GM12872 (cell line): ENCODE measurements at regions not wholly inside any gene's neighbourhood (a gene's known extent, or its start where the extent isn't known, plus 50 kb on each side); places are given as distances from the start of the nearest gene placed in this dataset.

Experiments used
- TF ChIP-seq, protein P1 (sequence below): IDR thresholded peaks from 3 replicates; pipeline ENCODE4 v1.5.1; 2011; ENCODE audit warnings: low read depth, mild to moderate bottlenecking, low read length, moderate library complexity; ENCODE audit not compliant: insufficient read depth

DNA sequence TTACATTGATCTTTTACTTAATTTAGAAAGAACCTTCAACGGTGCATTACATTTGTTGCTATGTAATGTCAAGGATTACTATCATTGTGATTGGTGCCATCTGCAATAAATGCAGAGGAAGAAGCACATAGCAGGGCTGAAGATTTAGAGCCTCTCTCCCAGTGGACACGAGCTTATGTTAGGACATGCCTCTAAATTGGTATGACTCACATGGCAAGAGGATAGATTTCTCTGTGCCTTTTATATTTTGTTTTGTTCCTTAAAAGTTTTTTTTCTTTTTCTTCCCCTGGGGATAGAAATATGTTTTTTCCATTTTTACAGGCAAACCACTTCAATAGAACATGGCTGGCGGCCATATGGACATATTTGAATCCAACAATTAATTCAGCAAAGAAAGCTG is 205.0 kb upstream of the HAND2 start:
- TF ChIP-seq, protein P1, sequence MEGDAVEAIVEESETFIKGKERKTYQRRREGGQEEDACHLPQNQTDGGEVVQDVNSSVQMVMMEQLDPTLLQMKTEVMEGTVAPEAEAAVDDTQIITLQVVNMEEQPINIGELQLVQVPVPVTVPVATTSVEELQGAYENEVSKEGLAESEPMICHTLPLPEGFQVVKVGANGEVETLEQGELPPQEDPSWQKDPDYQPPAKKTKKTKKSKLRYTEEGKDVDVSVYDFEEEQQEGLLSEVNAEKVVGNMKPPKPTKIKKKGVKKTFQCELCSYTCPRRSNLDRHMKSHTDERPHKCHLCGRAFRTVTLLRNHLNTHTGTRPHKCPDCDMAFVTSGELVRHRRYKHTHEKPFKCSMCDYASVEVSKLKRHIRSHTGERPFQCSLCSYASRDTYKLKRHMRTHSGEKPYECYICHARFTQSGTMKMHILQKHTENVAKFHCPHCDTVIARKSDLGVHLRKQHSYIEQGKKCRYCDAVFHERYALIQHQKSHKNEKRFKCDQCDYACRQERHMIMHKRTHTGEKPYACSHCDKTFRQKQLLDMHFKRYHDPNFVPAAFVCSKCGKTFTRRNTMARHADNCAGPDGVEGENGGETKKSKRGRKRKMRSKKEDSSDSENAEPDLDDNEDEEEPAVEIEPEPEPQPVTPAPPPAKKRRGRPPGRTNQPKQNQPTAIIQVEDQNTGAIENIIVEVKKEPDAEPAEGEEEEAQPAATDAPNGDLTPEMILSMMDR, result no peak

DNA sequence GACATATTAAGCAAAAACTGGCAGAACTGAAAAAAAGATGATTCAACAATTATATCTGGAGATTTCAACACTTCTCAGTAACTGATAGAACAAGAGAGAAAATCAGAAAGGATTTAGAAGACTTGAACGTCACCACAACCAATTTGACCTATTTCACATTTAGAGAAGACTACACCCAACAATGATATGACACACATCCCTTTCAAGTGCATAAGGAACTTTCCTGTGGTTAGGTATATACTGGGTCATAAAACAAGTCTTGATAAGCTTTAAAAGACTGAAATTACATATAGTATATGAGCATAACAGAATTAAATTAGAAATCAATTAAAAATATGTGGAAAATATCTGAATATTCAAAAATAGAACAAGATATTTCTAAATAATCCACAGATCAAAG is 201.2 kb upstream of the HAND2 start:
- TF ChIP-seq, protein P1, result no peak

DNA sequence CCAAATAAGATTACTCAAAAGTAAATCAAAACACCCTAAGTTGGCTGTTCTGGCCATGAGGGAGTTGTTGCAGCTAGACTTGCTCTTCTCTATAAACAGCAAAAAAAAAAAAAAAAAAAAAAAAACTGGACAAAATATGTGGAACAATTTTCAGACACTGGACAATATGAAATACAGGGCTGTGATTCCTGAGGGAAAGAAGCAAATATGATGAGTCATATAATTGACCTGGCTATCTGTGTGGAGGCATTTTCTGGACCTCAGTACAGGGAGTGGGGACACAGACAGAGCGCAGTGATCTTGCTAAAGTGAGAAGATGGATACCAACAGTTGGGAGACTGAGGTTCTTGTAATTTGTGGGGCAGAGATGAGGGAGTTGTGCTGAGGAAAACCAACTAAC is 192.0 kb upstream of the HAND2 start:
- TF ChIP-seq, protein P1, result no peak

DNA sequence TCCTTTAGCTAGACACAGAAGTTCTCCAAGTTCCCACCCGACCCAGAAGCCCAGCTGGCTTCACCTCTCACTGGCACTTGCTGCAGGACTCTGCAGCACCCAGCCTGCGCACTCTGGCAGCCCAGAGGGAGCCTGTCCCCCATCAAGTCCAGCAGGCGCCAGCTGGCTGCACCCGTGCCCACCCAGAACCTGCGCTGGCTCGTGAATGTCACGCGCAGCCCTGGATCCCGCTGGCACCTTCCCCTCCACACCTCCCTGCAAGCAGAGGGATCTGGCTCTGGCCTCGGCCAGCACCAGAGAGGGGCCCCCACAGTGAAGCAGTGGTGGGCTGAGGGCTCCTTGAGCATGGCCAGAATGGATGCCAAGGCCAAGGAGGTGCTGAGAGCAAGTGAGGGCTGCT is 187.6 kb upstream of the HAND2 start:
- TF ChIP-seq, protein P1, result no peak

DNA sequence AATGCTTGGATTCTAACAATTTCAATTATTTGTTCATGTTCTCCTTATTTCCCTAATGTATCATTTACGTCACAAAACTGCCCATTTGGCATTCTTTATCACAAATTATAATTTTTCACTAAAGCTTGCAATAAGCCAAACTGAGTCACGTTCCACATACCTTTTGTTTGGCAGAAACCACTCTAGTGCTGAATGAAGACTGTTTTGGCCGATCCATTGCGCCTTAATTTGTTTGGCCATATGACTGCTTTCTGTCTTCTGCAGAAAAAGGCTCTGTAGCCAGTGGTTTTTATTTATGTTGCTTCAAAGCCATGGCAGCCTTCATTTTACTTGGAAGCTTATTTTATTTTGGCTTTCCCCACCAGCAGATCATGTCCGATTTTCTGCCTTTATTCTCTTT is 184.4 kb upstream of the HAND2 start:
- TF ChIP-seq, protein P1, result no peak

DNA sequence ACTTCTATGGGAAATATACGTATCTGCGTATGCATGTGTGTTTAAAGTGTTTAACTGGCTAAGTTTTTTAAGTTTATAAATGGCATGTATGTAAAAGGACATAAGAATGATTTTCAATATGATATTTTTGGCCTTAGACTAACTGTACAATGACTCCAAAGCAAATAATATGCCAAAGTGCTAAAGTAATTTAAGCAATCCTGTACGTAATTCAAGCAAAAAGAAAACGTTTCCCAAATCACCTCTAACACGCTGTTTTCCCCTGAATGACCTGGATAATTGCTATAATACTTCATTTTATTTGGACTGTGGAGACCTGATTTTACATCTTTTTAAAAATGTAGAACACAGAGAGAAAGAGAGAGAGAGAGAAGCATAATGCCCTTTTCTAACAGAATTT is 183.0 kb upstream of the HAND2 start:
- TF ChIP-seq, protein P1, result no peak

DNA sequence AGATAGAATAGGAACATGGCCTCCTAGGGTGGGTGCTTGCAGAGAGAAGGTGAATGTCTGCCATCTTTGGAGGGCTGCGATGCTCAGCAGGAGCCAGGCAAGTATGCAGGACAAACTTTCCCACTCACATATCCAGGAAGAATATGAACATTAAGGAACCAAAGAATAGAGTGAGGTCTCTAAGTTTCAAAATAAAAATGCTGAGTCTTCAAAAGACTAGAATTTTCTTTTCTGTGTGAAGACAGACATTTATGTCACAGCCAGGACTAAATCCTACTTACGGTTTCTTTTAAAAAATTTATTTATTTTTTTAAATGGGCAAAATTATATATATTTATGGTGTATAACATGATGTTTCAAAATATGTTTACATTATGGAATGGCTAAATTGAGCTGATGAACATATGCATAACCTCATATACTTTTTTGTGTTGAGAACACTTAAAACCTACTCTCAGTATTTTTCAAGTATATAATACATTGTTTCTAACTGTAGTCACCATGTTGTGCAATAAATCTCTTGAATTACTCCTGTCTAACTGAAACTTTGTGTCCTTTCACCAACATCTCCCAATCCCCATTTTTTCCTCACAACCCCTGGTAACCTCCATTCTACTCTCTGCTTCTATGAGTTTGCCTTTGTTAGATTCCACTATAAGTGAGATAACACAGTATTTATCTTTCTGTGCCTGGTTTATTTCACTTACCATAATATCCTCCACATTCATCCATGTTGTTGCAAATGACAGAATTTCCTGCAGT is 177.8 kb upstream of the HAND2 start:
- TF ChIP-seq, protein P1, result no peak
